NCI-H1417 treated with DMSO at 0.1 percent for 48 hours (cell line): ENCODE measurements at regions not wholly inside any gene's neighbourhood (a gene's known extent, or its start where the extent isn't known, plus 50 kb on each side); places are given as distances from the start of the nearest gene placed in this dataset.

Source experiments
- DNase-seq: peaks from one replicate; lab custom pipeline; 2025; lab: John Stamatoyannopoulos, UW

DNA sequence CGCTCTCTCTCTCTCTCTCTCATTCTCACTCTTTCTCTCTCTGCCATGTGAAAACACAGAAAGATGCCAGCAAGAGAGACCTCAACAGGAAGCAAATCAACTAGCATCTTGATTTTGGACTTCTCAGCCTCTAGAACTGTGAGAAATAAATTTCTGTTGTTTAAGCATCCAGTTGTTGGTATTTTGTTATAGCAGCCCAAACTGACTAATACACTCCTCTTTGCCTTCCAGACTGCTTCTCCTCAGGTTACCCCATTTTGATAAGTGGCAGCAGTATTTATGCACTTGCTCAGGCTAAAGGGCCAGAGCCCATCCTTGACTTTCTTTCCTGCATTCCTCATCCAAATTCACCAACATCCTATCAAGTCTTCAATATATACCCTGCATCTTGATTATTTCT, 76.6 kb upstream of the NANOGP8 start:
- DNase-seq: no peak

- no peak for DNase-seq
These were observed 74.1 kb upstream of the NANOGP8 start for GRCh38 chr15:35159170-35159569.

DNA sequence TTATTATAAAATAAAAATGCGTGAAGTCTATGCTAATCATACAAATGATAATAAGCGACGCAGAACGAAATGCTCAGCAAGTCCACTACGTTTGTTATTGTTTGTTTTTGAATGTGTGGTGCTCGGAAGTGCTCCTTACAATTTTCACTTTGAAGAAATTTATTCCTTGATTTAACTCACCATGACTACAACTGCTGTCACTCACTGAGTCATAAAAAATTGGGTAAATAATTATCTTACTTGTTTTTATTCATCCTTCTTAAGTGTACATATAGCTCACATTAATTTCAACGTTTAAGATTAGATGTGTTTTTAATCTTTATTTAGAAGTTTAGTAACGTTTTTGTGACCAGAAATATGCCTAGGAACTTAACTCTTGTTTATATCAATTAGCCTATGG, 66.7 kb upstream of the NANOGP8 start:
- no peak for DNase-seq

- no peak for DNase-seq
These were observed 66.3 kb upstream of the NANOGP8 start for GRCh38 chr15:35151381-35151780.

DNA sequence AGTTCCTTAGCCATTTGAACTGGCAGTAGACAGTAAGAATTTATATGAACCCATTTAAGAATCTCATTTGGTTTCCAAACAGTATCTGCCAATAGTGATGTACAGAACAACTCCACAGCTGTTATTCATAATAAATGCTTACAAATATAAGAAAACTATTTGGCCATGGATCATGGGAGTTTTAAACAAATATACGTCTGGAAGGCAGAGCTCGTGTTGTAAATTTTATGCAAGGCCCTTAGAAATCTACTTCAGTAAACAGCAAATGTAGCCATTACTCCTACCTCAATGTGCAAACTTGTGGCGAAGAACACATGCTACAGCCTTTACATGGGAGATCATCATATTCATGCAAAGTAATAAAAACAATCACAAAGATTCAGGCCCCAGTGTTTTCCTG, 65.3 kb upstream of the NANOGP8 start:
- DNase-seq: no peak

DNA sequence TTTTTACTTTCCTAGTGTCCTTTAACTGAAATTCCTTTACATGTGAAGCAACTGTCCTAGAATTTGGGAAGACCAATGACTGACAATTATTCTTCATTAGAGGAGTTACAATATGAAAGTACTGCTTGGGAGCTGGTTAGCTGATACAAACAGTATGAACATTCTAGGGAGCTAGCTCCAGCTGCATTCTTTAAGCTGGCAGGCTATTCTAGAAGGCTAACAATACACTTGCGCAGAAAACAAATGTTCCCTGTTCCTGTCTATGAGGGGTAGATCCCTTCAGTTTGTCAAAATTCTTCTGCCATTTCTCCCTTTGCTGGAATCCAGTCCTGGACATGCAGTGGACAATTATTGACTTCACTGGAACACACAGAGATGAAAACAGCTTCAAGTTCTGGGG, 60.2 kb upstream of the NANOGP8 start:
- DNase-seq: no peak

DNA sequence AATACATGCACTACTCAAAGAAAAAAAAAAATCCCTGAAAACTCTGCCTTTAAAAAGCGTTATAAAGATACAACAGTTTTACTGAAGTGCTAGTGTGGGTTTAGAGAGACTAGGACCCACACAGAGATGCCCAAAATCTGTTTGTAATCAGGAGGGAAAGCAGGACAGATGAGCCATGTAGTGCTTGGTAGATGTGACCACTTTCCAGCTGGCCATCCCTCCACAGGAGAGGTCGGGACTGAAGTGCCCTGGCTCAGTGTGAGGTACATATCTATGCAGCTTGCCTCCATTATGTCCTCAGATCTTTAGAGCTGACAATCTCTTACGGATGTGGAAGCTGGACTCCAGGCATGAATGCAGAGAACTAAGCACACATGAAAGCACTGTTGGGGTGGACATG, 57.5 kb upstream of the NANOGP8 start:
- no peak for DNase-seq

GRCh38 chr15:35141743-35142471, 56.8 kb upstream of the NANOGP8 start:
- DNase-seq: no peak

DNA sequence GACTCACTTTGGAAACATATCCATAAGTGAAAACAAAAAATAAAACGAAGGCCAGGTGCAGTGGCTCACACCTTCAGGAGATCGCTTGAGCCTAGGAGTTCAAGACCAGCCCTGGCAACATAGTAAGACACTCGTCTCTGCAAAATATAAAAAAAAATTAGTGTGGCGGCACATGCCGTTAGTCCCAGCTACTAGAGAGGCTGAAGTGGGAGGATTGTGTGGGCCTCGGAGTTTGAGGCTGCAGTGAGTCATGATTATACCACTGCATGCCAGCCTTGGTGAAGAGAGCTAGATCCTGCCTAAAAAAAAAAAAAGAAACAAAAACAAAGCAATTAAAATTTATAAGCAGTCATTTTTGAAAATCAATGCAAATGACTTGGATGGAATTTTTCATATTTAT, 54.7 kb upstream of the NANOGP8 start:
- no peak for DNase-seq

DNA sequence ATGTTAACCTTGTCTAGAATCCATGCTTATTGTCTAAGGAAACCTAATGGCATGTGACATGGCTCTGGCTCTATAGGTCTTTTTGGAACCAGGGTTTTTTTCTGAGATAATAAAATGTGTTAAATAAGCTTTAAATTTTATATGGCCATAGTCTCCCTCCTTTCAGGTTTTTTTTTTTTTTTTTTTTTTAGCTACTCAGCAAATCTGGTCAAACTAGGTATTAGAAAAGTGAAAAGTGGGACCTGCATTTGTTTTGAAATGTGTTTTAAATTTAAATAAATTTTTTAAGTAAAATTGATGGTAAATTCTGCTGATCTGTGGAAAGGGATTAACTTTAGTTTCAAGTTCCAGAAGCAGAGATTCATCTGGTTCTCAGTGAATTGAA, 52.1 kb upstream of the NANOGP8 start:
- DNase-seq: no peak

DNA sequence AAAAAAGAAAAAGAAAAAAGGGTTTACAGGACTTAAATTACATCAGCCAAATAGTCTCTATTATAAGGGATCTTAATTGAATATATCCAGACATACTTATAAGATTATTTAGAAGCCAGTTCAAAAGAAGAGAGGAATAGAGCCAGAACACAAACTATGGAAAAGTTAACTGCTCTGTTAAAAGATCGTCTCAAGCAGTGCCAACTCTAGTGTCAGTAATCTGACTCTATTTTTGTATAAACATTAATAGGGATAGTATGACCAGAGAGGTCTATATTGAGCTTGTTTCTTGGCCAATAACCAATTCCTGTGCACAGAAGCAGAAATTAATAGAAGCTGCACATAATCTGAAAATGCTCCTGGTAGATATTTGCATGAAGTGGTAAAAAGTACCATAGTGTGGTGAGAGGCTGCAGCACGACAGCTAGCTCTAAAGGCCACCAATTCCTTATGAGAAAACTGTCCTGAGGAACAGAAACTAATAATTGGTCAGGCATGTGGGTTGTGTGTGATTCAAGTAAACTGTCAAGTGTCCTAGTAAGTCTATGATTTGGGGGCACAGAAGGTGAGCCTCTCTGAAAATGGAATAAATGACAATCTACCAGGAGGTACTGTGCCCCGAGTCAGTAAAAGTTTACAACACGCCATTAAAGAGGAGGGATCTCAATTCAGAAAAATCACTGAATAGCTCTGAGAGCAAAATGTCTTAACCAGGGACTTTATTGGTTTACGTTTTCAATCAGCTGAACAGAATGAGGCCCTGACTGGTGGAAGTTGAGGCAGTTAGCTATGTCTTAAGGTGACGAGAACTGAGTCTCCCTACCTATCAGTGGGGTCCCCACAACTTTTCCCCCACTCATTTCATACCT, 51.5 kb upstream of the NANOGP8 start:
- no peak for DNase-seq
